Gastroesophageal sphincter (tissue), 3 donors: ENCODE measurements at regions not wholly inside any gene's neighbourhood (a gene's known extent, or its start where the extent isn't known, plus 50 kb on each side); places are given as distances from the start of the nearest gene placed in this dataset.

Source experiments
- CTCF ChIP-seq, 4 experiments: fragments of 200-600 bp in 2 of 4; fragments of 450-650 bp in 2 of 4; sonication (generic) in 1 of 4; IDR thresholded peaks; one replicate each; pipeline ENCODE4 v1.5.1; 2017 to 2019; ENCODE audit warnings: antibody characterized with exemption in 4 of 4, mild to moderate bottlenecking in 2 of 4, moderate library complexity in 2 of 4
- EP300 ChIP-seq: sonication (generic); formaldehyde crosslinking; IDR thresholded peaks from one replicate; pipeline ENCODE4 v1.6.1; 2017; ENCODE audit warnings: antibody characterized with exemption, mild to moderate bottlenecking

DNA sequence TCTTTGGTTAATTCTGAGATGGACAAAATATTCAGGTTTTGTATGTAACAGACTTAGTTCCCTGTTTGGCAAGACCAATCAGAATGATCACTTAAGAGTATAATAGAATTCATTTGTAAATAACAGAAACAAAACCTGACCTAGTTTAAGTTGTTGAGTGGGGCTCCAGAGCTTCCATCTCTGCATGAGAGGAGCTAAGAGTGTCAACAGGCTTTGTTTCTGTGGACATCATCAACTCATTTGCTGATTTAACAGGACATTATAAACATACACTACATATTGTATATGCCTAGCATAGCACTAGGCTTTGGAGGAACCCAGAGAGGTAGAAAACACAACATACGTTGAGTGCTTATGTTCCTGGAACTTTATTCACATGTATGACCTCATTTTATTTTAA, 75.3 kb upstream of the TRIB2 start:
- TF ChIP-seq CTCF (IDR thresholded peaks at IDR 0.05) (no peak), EP300 (no peak)
